A549 (cell line): ENCODE measurements at regions not wholly inside any gene's neighbourhood (a gene's known extent, or its start where the extent isn't known, plus 50 kb on each side); places are given as distances from the start of the nearest gene placed in this dataset.

Experiments used
- ATAC-seq, 2 experiments: fragments of 200-7000 bp in 1 of 2; fragments of >200 bp in 1 of 2; cut with Nextera tagmentation in 1 of 2; cut with Tn5 transposase in 1 of 2; 3 replicates each; pipeline versions ENCODE4 v1.8.0 to v1.9.1; 2018 to 2020; ENCODE audit warnings: mild to moderate bottlenecking in 1 of 2, moderate library complexity in 1 of 2
- CTCF ChIA-PET: fragments of 300-600 bp; sonication (Branson Sonifier 250); formaldehyde crosslinking; extraction: SDS; loops from one replicate; lab custom pipeline; 2021; ENCODE audit warnings: antibody characterized with exemption, inconsistent platforms; lab: Yijun Ruan, JAX
- POLR2A ChIA-PET: fragments of 350-600 bp; formaldehyde crosslinking; extraction: SDS; loops from one replicate; lab custom pipeline; 2021; ENCODE audit warnings: antibody characterized with exemption, inconsistent platforms; lab: Yijun Ruan, JAX
- DNase-seq, 2 experiments: peaks; one replicate each; pipeline versions ENCODE4 v3.0.0 to v3.0.0-alpha.2; 2011 to 2016; ENCODE audit warnings: low read depth in 1 of 2, low spot score in 1 of 2
- FAIRE-seq: peaks from 2 replicates; lab custom pipeline; 2011; peaks lifted over from hg19 to GRCh38; lab: Jason Lieb, UNC
- H3K27ac ChIP-seq, 2 experiments: fragments of >200 bp; sonication (Bioruptor Twin); formaldehyde crosslinking; 3 replicates each; pipeline ENCODE4 v1.5.1; 2016 to 2017
- H3K4me1 ChIP-seq: fragments of >200 bp; sonication (Bioruptor Twin); formaldehyde crosslinking; 3 replicates; pipeline ENCODE4 v1.6.1; 2016
- H3K4me2 ChIP-seq: fragments of >200 bp; sonication (Bioruptor Twin); formaldehyde crosslinking; 3 replicates; pipeline ENCODE4 v1.6.1; 2016
- H3K4me3 ChIP-seq: fragments of >200 bp; sonication (Bioruptor Twin); formaldehyde crosslinking; 3 replicates; pipeline ENCODE4 v1.5.1; 2016
- H3K9me3 ChIP-seq: fragments of >200 bp; sonication (Bioruptor Twin); formaldehyde crosslinking; 3 replicates; pipeline ENCODE4 v1.6.1; 2016
- CBX8 ChIP-seq: fragments of 200-600 bp; sonication (generic); IDR thresholded peaks from 2 replicates; pipeline ENCODE4 v1.6.1; 2016
- CHD2 ChIP-seq: fragments of 150-350 bp; IDR thresholded peaks from 2 replicates; pipeline ENCODE4 v1.6.1; 2014; ENCODE audit warnings: low read length; ENCODE audit not compliant: partially characterized antibody
- E2F6 ChIP-seq: IDR thresholded peaks from 2 replicates; pipeline ENCODE4 v1.6.1; 2012; ENCODE audit warnings: low read depth, borderline replicate concordance
- EP300 ChIP-seq, 2 experiments: fragments of >200 bp; sonication (Bioruptor Twin); formaldehyde crosslinking; IDR thresholded peaks; 2 replicates in 1 of 2; 3 replicates in 1 of 2; pipeline ENCODE4 v1.6.1; 2016 to 2017
- FOSL2 ChIP-seq, 2 experiments: fragments of 450-650 bp in 1 of 2; fragments of >200 bp in 1 of 2; sonication (Bioruptor Twin) in 1 of 2; formaldehyde crosslinking; IDR thresholded peaks; 2 replicates each; pipeline versions ENCODE4 v1.5.0 to v1.6.1; 2016 to 2020; ENCODE audit warnings: mild to moderate bottlenecking in 1 of 2, moderate library complexity in 1 of 2
- HDAC2 ChIP-seq: fragments of 200-600 bp; sonication (generic); IDR thresholded peaks from 2 replicates; pipeline ENCODE4 v1.6.1; 2016
- HES2 ChIP-seq: fragments of >200 bp; sonication (Bioruptor Twin); formaldehyde crosslinking; IDR thresholded peaks from 2 replicates; pipeline ENCODE4 v1.6.1; 2016
- HOXA7 ChIP-seq: fragments of 250-450 bp; sonication (Bioruptor Pico); IDR thresholded peaks from 2 replicates; pipeline ENCODE4 v1.5.0; 2020; ENCODE audit warnings: mild to moderate bottlenecking, moderate library complexity
- KDM1A ChIP-seq: fragments of 200-600 bp; sonication (generic); IDR thresholded peaks from 2 replicates; pipeline ENCODE4 v1.6.1; 2016; ENCODE audit warnings: low read depth, mild to moderate bottlenecking
- MAFK ChIP-seq: fragments of 450-650 bp; IDR thresholded peaks from 2 replicates; pipeline ENCODE4 v1.6.1; 2014; ENCODE audit not compliant: partially characterized antibody
- MYC ChIP-seq: IDR thresholded peaks from 2 replicates; pipeline ENCODE4 v1.6.1; 2012; ENCODE audit warnings: mild to moderate bottlenecking, inconsistent platforms, low read length, improper control_type of control experiment, borderline replicate concordance
- NPAS2 ChIP-seq: fragments of 250-450 bp; sonication (Bioruptor Pico); IDR thresholded peaks from 2 replicates; pipeline ENCODE4 v1.8.0; 2022; ENCODE audit warnings: mild to moderate bottlenecking, moderate library complexity, borderline replicate concordance
- NR3C1 ChIP-seq: fragments of >200 bp; sonication (Bioruptor Twin); formaldehyde crosslinking; IDR thresholded peaks from 3 replicates; pipeline ENCODE4 v1.6.1; 2017
- RAD21 ChIP-seq, 2 experiments: fragments of >200 bp in 1 of 2; sonication (Bioruptor Twin) in 1 of 2; formaldehyde crosslinking in 1 of 2; IDR thresholded peaks in 1 of 2; conservative IDR thresholded peaks in 1 of 2; 2 replicates in 1 of 2; 3 replicates in 1 of 2; pipeline ENCODE4 v1.6.1; 2012 to 2018; ENCODE audit warnings: inconsistent platforms in 1 of 2
- REST ChIP-seq: fragments of 200-600 bp; sonication (generic); IDR thresholded peaks from 2 replicates; pipeline ENCODE4 v1.6.1; 2016; ENCODE audit warnings: antibody characterized with exemption, mild to moderate bottlenecking, moderate library complexity
- SREBF2 ChIP-seq: fragments of 450-650 bp; IDR thresholded peaks from 2 replicates; pipeline ENCODE4 v1.6.1; 2014; ENCODE audit warnings: mild to moderate bottlenecking, moderate library complexity
- TFCP2L1 ChIP-seq: fragments of 250-450 bp; sonication (Bioruptor Pico); IDR thresholded peaks from 2 replicates; pipeline ENCODE4 v1.5.0; 2021; ENCODE audit warnings: mild to moderate bottlenecking
- TP53 ChIP-seq: fragments of 250-450 bp; sonication (Bioruptor Pico); IDR thresholded peaks from 2 replicates; pipeline ENCODE4 v1.5.0; 2021; ENCODE audit warnings: mild to moderate bottlenecking, moderate library complexity
- WGBS: methylation state at CpG from one replicate; pipeline ENCODE4 v1.1.6; 2017; ENCODE audit errors: missing lambda C conversion rate; 5-methylcytosine and 5-hydroxymethylcytosine counted together

- POLR2A ChIA-PET: no interaction called here
- TF ChIP-seq REST (no peak), RAD21 (conservative IDR thresholded peaks at IDR 0.05 in 1 of 2, IDR thresholded peaks at IDR 0.05 in 1 of 2) (no peak), SREBF2 (no peak), MYC (no peak), NPAS2 (CRISPR knock-in tag) (no peak), EP300 (IDR thresholded peaks at IDR 0.05) (no peak), HOXA7 (CRISPR knock-in tag) (no peak), CBX8 (no peak), TP53 (no peak), TFCP2L1 (CRISPR knock-in tag) (no peak), MAFK (no peak), KDM1A (no peak), NR3C1 (no peak), HES2 (no peak), CHD2 (no peak), E2F6 (no peak), FOSL2 (IDR thresholded peaks at IDR 0.05) (no peak), FOSL2 (CRISPR knock-in tag; IDR thresholded peaks at IDR 0.05) (no peak)
- TF ChIP-seq, all 56 proteins: peak for 0
- no peak overlapping the region for H3K27ac ChIP-seq
- CTCF ChIA-PET: interaction anchor here (0.9 kb wide), 1 partner anchor 241 kb away, joined by 3 read pairs; no protein-coding TSS in a partner anchor
- 56% methylated on average over 5 of the region's 14 CpGs for WGBS
- H3K9me3 ChIP-seq: peaks cover 8% of the 10 kb centered on the region; the same call in 2 of the 3 replicates
- no peak for FAIRE-seq
- H3K4me2 ChIP-seq: no peak overlapping the region
- H3K4me3 ChIP-seq: no peak overlapping the region
- DNase-seq: no peak
- H3K4me1 ChIP-seq: no peaks in the 10 kb centered on the region; the same call in 2 of the 3 replicates
- ATAC-seq: no peak
Observed at GRCh38 chr2:240208631-240209211, 68.3 kb upstream of the OTOS start.

- ChIA-PET CTCF (no interaction called here), POLR2A (no interaction called here)
- H3K9me3 ChIP-seq: peaks cover 8% of the 10 kb centered on the region; the same call in 2 of the 3 replicates
- no peaks in the 10 kb centered on the region; the same call in 2 of the 3 replicates for H3K4me1 ChIP-seq
- ATAC-seq: no peak
- 44% methylated on average over 9 of the region's 9 CpGs for WGBS
- H3K4me2 ChIP-seq: no peak overlapping the region
- no peak for FAIRE-seq
- TF ChIP-seq NR3C1 (no peak), HDAC2 (no peak), NPAS2 (CRISPR knock-in tag) (no peak), MAFK (no peak)
- no peak overlapping the region for H3K27ac ChIP-seq
- H3K4me3 ChIP-seq: no peak overlapping the region
- no peak for DNase-seq
Observed at GRCh38 chr2:240209493-240209892, 69.0 kb upstream of the OTOS start.
